GM13976 (cell line): ENCODE measurements at regions not wholly inside any gene's neighbourhood (a gene's known extent, or its start where the extent isn't known, plus 50 kb on each side); places are given as distances from the start of the nearest gene placed in this dataset.

ENCODE experiments used
- DNase-seq: peaks from one replicate; pipeline ENCODE4 v3.0.0; 2012; ENCODE audit warnings: low spot score
- in situ Hi-C: fragments of 300-500 bp; cut with MboI; formaldehyde crosslinking; loops from one replicate; pipeline ENCODE4 v1.12.0; 2022; ENCODE audit warnings: low sequenced_read_pairs, mixed read lengths, inconsistent platforms; ENCODE audit not compliant: unreplicated experiment
- TF ChIP-seq, protein P1 (sequence below): IDR thresholded peaks from 2 replicates; pipeline ENCODE4 v1.5.1; 2012; ENCODE audit warnings: borderline replicate concordance, mild to moderate bottlenecking; ENCODE audit not compliant: insufficient read depth; ENCODE audit errors: extremely low read depth, missing control alignments, control extremely low read depth

DNA sequence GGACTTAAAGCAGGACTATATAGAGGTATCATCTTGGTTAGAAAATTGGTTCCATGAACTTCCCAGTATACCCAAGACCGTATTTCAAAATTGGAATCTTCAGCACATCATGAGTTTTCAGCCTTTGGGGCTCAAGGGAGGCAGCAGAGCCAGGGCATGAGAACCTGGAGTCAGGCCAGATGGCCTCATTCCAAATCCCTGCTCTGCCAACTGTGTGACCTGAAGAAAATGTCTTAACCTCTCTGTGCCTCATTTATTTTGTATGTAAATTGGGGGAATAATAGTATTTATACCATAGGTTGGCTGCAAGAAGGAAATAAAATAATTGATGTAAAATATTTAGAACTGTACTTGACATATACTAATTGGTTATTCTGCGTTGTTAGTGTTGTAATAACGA, 987.6 kb downstream of the TBC1D22A start:
- in situ Hi-C loops: no loop called here
- DNase-seq: no peak
- TF ChIP-seq, protein P1, sequence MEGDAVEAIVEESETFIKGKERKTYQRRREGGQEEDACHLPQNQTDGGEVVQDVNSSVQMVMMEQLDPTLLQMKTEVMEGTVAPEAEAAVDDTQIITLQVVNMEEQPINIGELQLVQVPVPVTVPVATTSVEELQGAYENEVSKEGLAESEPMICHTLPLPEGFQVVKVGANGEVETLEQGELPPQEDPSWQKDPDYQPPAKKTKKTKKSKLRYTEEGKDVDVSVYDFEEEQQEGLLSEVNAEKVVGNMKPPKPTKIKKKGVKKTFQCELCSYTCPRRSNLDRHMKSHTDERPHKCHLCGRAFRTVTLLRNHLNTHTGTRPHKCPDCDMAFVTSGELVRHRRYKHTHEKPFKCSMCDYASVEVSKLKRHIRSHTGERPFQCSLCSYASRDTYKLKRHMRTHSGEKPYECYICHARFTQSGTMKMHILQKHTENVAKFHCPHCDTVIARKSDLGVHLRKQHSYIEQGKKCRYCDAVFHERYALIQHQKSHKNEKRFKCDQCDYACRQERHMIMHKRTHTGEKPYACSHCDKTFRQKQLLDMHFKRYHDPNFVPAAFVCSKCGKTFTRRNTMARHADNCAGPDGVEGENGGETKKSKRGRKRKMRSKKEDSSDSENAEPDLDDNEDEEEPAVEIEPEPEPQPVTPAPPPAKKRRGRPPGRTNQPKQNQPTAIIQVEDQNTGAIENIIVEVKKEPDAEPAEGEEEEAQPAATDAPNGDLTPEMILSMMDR: no peak

DNA sequence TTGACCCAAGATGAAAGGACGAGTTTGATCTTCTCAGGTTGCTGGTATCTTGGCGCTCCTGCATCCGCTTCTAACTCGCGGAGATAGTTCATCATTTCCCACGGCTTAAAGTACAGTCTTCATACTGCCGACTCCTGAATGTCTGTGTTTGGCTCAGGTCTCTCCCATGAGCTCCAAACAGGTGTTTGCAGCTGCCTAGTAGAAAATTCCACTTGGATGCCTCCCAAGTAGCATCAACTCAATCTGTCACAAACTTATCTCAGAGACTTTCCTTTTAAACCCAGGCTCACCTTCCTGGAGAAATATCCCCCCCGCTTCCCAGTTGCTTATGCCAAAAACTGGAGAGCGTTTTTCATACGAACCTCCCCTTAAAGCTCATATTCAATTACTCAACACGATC, 986.5 kb downstream of the TBC1D22A start:
- in situ Hi-C loops: no loop called here
- no peak for DNase-seq
- TF ChIP-seq, protein P1: no peak

DNA sequence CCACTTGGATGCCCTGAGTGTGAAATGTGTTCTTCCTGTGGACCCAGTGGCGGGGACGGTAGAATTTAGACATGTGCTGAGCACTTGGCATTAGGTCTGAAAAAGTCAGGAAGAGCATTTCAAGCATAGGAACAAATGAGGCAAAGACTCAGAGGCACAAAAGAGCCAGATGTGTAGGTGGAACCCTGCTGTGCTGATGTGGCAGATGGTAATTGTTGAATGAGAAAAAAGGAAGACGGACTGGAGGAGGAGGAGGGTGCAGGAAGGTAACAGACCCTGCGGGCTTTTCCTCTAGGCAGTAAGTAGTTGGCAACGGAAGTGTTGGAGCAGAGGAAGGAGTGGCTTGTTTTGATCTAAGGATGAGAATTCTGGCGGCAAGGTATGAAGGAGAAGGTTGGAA, 985.8 kb downstream of the TBC1D22A start:
- TF ChIP-seq, protein P1: no peak
- in situ Hi-C loops: no loop called here
- no peak for DNase-seq

DNA sequence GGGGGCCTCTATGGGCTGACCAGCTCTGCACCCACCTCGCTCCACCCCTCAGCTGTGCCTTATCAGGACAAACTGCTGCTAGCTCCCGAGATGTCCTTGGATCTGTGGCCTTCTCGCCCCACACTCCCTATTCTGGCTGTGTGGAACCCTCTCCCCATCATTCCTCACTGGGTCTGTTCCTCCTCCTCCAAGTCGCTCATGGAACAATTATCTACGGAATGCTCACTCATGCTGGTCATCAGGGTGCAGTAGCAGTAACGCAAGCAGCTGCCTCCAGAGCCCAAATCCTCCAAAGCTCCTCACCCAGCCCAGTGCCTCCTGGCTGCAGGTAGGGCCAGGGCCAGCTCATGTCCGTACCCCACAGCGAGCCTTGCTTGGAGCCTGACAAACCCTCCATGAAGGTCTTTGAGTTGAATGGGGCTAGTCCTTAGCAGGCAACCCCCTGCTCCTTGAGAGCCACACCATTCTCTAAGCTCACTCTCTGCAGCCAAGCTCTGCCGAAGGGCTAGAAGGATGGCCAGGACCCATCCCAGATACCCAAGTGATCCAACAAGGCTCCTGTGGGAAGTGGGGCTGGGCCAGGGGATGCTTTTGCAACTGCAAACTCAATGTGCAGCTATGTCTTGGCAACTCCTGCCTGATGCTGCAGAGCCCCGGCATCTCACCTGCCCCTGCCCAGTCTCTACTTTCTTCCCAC, 977.8 kb downstream of the TBC1D22A start:
- TF ChIP-seq, protein P1: no peak
- DNase-seq: no peak
- in situ Hi-C loops: no loop called here

DNA sequence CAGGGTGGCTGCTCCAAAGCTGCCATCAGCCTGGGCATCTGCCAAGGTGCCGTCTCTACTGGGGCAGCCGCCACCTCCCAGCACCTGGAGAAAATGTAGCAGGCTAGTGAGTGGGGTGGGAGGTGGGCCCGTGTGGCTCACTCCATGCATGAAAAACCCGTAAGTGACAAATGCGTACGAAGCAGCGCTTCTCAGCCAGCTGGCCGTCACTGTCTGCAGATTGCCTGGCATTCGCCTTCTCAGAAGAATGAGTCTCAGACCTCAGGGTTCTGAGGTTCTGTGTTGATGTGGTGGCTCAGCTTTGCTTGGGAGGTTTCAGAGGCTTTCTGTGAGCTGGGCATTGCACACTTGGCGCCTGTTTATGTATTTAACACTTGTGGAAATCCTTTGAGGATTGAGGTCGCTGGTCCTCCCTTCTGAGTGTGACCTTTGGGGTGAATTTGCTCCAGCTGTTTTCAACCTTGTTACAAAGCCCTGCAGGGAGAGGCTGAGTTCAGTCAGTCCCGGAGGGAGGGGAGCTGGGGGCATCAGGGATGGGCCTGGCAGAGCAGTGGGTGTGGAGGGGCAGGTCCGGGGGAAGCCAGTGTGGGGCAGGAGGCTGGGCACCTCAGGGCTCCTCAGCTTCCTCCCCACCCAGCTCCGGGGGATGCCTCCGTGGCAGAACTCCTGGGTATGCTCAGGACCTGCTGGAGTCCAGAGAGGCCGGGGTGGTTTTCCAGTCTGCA, 977.0 kb downstream of the TBC1D22A start:
- in situ Hi-C loops: no loop called here
- TF ChIP-seq, protein P1: no peak
- DNase-seq: no peak

DNA sequence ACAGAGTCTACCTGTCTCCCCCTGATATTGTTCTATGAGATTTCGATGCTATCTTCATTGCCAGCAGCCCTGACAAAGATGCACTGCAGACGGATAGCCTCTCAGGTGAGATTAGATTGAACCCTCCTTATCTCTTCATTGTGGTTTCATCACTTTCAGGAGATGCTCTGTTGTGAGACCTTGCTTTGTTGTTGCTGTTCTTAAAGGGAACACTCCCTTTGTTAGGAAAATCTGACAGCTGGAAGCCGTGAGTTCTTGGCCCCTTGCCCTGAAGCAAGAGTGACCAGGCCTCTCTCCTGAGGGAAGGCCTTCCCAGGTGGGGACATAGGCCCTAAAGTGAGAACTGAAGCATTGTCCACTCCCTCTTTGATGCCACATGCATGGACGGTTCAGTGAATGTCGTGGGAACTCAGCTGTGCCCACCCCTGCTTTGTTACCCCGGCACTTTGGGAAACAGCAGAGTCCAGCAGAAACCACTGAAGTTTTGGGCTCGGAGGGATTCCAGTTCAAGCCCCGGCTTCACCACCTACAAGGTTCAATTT, 976.1 kb downstream of the TBC1D22A start:
- in situ Hi-C loops: no loop called here
- DNase-seq: no peak
- TF ChIP-seq, protein P1: no peak
